Peyer's patch (tissue), 4 donors: ENCODE measurements at regions not wholly inside any gene's neighbourhood (a gene's known extent, or its start where the extent isn't known, plus 50 kb on each side); places are given as distances from the start of the nearest gene placed in this dataset.

Experiments used
- DNase-seq, 3 donors: peaks; one replicate each; pipeline ENCODE4 v3.0.0-alpha.2; 2017 to 2019
- H3K27ac ChIP-seq, 4 donors: fragments of 200-600 bp; sonication (generic); one replicate each; pipeline ENCODE4 v1.5.1; 2016 to 2019
- H3K27me3 ChIP-seq, 2 donors: fragments of 200-600 bp; sonication (generic); one replicate each; pipeline ENCODE4 v1.5.1; 2019
- H3K36me3 ChIP-seq, 3 donors: fragments of 200-600 bp; sonication (generic); one replicate each; pipeline ENCODE4 v1.5.1; 2016 to 2019
- H3K4me1 ChIP-seq, 4 donors: fragments of 200-600 bp; sonication (generic); one replicate each; pipeline ENCODE4 v1.5.1; 2016 to 2019
- H3K4me3 ChIP-seq, 4 donors: fragments of 200-600 bp; sonication (generic); 1 replicate in 3 of 4; 2 replicates in 1 of 4; pipeline ENCODE4 v1.5.1; 2016 to 2019; ENCODE audit warnings: mild to moderate bottlenecking in 1 of 4
- H3K9me3 ChIP-seq, 4 donors: fragments of 200-600 bp; sonication (generic); one replicate each; pipeline ENCODE4 v1.5.1; 2016 to 2019; ENCODE audit warnings: mild to moderate bottlenecking in 1 of 4
- POLR2A ChIP-seq, 2 donors: fragments of 450-650 bp; IDR thresholded peaks; one replicate each; pipeline ENCODE4 v1.5.1; 2017; ENCODE audit warnings: antibody characterized with exemption in 2 of 2, mild to moderate bottlenecking in 2 of 2, moderate library complexity in 2 of 2
- TF ChIP-seq, protein P1 (sequence below), 6 experiments: fragments of 450-650 bp in 4 of 6; fragments of 200-600 bp in 2 of 6; sonication (generic) in 1 of 6; IDR thresholded peaks; one replicate each; pipeline ENCODE4 v1.5.1; 2017 to 2019; ENCODE audit warnings: antibody characterized with exemption in 6 of 6, mild to moderate bottlenecking in 3 of 6, moderate library complexity in 1 of 6

DNA sequence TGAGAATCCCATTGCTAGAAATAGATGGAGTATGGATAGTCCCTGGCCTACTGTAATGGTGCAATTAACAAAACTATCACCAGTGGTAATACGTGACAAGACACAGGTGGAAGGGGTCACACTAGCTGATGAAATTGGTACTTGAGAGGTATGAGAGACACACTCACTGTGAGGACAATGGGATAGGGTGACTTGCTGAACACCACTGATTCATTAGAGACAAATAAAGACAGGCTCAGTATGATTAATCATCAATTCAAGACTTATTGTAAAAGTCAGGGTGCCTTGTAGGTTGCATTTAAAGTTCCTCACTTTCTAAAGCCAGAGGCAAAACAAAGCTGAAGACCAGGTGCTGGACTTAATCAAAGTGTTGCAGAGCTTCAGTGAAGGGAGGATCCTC is 361.6 kb upstream of the EMCN start:
- Histone ChIP-seq H3K9me3 (no peaks in the 10 kb centered on the region), H3K36me3 (no peaks in the 10 kb centered on the region), H3K4me3 (no peak overlapping the region), H3K27ac (no peak overlapping the region), H3K27me3 (no peaks in the 10 kb centered on the region), H3K4me1 (no peaks in the 10 kb centered on the region)
- DNase-seq = no peak
- TF ChIP-seq, protein P1, sequence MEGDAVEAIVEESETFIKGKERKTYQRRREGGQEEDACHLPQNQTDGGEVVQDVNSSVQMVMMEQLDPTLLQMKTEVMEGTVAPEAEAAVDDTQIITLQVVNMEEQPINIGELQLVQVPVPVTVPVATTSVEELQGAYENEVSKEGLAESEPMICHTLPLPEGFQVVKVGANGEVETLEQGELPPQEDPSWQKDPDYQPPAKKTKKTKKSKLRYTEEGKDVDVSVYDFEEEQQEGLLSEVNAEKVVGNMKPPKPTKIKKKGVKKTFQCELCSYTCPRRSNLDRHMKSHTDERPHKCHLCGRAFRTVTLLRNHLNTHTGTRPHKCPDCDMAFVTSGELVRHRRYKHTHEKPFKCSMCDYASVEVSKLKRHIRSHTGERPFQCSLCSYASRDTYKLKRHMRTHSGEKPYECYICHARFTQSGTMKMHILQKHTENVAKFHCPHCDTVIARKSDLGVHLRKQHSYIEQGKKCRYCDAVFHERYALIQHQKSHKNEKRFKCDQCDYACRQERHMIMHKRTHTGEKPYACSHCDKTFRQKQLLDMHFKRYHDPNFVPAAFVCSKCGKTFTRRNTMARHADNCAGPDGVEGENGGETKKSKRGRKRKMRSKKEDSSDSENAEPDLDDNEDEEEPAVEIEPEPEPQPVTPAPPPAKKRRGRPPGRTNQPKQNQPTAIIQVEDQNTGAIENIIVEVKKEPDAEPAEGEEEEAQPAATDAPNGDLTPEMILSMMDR (IDR thresholded peaks at IDR 0.05) = no peak
- TF ChIP-seq POLR2A (IDR thresholded peaks at IDR 0.05) = no peak

DNA sequence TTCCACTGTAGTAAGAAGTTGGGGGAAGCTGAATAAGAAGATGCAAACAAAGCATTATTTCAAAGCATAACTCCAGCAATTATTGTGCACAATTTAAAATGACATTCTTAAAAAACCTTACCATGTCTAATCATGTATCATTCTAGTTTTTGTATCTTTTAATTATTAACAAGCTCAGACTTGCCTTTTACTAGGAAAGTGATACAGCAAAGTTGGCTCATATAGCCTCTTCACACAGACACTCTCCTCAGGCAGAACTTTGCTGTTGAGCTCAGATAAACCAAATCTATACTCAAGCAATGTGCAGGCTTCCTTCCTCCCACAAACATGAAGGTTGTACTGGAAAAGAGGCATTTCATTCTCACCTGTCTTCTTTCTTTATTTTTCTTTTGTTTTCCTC is 358.7 kb upstream of the EMCN start:
- DNase-seq = no peak
- no peak for TF ChIP-seq POLR2A (IDR thresholded peaks at IDR 0.05)
- TF ChIP-seq, protein P1 (IDR thresholded peaks at IDR 0.05) = no peak
- no peaks in the 10 kb centered on the region for H3K9me3 ChIP-seq
- no peaks in the 10 kb centered on the region for H3K4me1 ChIP-seq
- H3K27ac ChIP-seq = no peak overlapping the region
- no peaks in the 10 kb centered on the region for H3K27me3 ChIP-seq
- H3K36me3 ChIP-seq = no peaks in the 10 kb centered on the region
- H3K4me3 ChIP-seq = no peak overlapping the region

DNA sequence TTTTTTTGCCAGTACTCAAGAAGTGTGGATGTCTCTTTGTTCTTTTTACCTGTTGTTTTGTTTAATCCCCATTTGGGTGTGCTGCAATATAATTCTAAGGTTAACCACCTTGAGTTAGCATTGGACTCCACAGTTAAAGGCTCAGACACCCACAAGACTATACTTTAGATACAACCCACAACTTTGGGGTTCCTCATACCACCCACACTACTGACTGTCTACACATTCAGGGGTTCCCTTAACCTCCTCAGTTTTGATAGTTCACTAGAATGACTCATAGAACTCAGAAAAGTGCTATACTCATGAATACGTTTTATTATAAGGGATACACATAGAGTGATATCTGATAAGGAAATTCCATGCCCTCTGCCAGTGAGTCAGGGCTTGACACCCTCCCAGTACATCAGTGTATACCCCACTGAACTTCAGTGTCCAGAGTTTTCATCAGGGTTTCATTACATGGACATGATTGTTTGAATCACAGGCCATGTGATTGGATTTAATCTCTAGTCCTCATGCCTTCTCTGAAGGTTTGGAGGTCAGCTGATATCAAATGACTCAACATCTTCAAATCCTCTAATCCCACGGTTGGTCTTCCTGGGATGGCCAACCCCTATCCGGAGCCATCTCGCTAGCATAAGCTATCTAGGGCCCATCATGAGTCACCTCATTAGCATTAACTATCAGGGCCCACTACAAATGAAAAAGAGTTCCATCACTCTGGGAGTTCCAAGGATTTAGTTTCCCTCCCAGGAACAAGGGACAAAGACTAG is 357.7 kb upstream of the EMCN start:
- TF ChIP-seq, protein P1 (IDR thresholded peaks at IDR 0.05) = no peak
- no peak for TF ChIP-seq POLR2A (IDR thresholded peaks at IDR 0.05)
- no peaks in the 10 kb centered on the region for H3K9me3 ChIP-seq
- no peaks in the 10 kb centered on the region for H3K36me3 ChIP-seq
- no peaks in the 10 kb centered on the region for H3K4me1 ChIP-seq
- H3K27ac ChIP-seq = no peak overlapping the region
- no peak overlapping the region for H3K4me3 ChIP-seq
- DNase-seq = no peak
- no peaks in the 10 kb centered on the region for H3K27me3 ChIP-seq

DNA sequence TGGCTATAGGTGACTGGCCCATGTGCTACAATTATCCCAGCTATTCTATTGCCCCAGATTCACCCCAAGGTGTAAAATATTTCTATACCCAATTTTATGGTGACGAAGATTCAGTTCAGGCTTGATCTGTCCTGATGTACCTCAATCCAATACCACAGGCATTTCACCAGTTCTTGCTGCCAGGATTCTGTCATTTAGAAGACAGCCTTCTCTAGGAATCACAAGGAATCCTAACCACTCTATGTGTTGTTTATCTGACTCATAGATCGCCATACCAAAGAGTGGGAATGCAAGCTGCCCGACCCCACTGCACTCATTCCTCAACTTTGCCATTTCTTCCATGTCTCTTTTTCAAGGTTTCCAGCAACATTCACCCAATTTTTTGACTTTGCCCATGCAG is 355.0 kb upstream of the EMCN start:
- TF ChIP-seq POLR2A (IDR thresholded peaks at IDR 0.05) = no peak
- TF ChIP-seq, protein P1 (IDR thresholded peaks at IDR 0.05) = no peak
- no peak for DNase-seq

DNA sequence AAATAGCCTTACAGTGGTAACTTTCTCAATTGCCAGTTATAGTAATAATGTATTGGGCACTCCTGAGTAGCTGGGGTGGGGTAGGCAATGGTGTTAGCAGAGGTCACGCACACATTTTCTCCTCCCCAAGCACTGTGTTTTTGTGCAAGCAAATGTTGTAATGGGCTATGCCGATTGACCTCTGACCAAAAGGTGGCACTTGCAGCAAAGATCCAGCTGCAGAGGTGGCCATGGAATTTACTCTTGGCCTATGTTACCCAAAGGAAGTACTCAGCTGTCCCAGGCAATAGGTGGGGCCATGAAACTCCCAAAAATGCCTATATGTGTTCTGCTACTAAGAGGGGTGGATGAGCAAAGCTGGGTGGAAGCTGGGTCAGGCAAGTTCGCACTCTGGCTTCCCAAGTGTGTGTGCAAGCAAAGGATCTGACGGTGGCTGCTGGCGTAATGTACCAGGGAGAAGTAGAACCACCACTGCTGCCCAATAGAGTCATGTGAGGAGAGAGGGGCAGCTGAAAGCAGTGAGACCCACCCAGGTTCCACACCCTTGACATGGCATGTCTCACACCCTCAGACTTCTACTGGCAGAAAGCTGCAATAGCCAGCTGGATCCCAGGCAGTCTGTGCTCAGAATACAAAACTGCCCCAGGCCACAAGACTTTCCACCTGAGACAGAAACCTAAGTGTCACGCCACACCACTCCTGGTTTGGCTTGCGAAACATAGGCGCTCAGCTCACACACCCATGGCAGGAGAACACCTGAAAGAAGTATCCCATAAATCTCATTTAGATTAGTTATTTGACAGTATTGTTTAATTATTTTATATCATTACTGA is 353.3 kb upstream of the EMCN start:
- TF ChIP-seq, protein P1 (IDR thresholded peaks at IDR 0.05) = no peak
- no peak for TF ChIP-seq POLR2A (IDR thresholded peaks at IDR 0.05)
- no peaks in the 10 kb centered on the region for H3K4me1 ChIP-seq

More for the DNA sequence above, 355.0 kb upstream of the EMCN start:
- Histone ChIP-seq H3K4me1 (no peaks in the 10 kb centered on the region), H3K9me3 (no peaks in the 10 kb centered on the region), H3K4me3 (no peak overlapping the region), H3K27me3 (no peaks in the 10 kb centered on the region), H3K27ac (no peak overlapping the region), H3K36me3 (no peaks in the 10 kb centered on the region)

More for the DNA sequence above, 353.3 kb upstream of the EMCN start:
- no peak for DNase-seq
- H3K27ac ChIP-seq = no peak overlapping the region
- no peaks in the 10 kb centered on the region for H3K36me3 ChIP-seq
- H3K9me3 ChIP-seq = no peaks in the 10 kb centered on the region
- H3K27me3 ChIP-seq = no peaks in the 10 kb centered on the region
- H3K4me3 ChIP-seq = no peak overlapping the region
